ENCODE measurements at regions not wholly inside any gene's neighbourhood (a gene's known extent, or its start where the extent isn't known, plus 50 kb on each side); places are given as distances from the start of the nearest gene placed in this dataset.

DNA sequence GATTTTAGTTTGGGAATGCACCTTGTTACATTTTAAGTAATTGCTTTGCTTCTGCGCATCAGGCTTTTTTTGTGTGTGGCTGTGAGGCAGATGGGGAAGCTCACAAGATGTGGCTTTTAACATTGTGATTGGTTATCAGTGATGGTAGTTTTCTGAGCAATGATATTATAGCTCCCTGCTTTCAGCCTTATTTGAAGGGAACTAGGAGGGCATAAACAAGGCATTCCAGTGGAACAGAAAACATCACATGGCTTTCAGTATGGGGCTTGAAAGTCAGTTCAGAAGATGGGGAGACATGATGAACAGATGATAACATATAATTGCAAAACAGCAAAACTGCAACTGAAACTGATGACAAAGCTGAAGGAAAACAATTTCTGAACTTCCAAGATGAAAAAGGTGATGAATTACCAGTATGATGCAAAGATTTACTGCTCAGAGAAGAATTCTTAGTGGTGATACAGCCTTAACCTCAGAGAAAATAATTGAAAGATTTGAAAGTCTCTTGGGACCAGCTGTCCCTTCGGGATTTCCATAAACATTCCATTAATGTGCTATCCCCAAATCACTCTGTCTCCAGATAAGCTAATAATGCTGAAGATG lies 439.7 kb downstream of the RND3 start:
- Histone ChIP-seq H3K36me3 (ENCODE audit: low read depth, low read length) (no peaks in the 10 kb centered on the region), H3K27me3 (ENCODE audit: low read length) (no peaks in the 10 kb centered on the region), H3F3A (ENCODE audit: low read length, unreplicated experiment) (no peaks in the 10 kb centered on the region), H3K27ac (ENCODE audit: low read length) (no peak overlapping the region), H2AFZ (ENCODE audit: low read length) (no peak overlapping the region), H3K9me3 (ENCODE audit: low read length) (no peaks in the 10 kb centered on the region), H3K79me2 (ENCODE audit: low read length) (no peaks in the 10 kb centered on the region), H3K9ac (ENCODE audit: low read length) (no peak overlapping the region), H3K9me2 (replicated peaks; ENCODE audit: low read length) (0 out of 2 replicates have a peak, but pooled peaks cover under 1% of the 10 kb centered on the region), H3K4me2 (ENCODE audit: low read length) (no peak overlapping the region), H4K20me1 (ENCODE audit: low read length) (no peaks in the 10 kb centered on the region), H3K4me3 (ENCODE audit: low read length) (no peak overlapping the region), H3K4me1 (ENCODE audit: insufficient read depth, low read length) (peaks cover 47% of the 10 kb centered on the region)
- ChIA-PET POLR2A (ENCODE audit: unreplicated experiment) (interaction anchor here (0.6 kb wide), 1 partner anchor 11 kb away, joined by 5 read pairs; no protein-coding TSS in a partner anchor), CTCF (no interaction called here)
- DNase-seq = no peak
- no peak for ATAC-seq
- TF ChIP-seq, protein P1, sequence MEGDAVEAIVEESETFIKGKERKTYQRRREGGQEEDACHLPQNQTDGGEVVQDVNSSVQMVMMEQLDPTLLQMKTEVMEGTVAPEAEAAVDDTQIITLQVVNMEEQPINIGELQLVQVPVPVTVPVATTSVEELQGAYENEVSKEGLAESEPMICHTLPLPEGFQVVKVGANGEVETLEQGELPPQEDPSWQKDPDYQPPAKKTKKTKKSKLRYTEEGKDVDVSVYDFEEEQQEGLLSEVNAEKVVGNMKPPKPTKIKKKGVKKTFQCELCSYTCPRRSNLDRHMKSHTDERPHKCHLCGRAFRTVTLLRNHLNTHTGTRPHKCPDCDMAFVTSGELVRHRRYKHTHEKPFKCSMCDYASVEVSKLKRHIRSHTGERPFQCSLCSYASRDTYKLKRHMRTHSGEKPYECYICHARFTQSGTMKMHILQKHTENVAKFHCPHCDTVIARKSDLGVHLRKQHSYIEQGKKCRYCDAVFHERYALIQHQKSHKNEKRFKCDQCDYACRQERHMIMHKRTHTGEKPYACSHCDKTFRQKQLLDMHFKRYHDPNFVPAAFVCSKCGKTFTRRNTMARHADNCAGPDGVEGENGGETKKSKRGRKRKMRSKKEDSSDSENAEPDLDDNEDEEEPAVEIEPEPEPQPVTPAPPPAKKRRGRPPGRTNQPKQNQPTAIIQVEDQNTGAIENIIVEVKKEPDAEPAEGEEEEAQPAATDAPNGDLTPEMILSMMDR (conservative IDR thresholded peaks at IDR 0.05; ENCODE audit: low read depth, low read length) = no peak
- no peak for TF ChIP-seq EZH2phosphoT487 (IDR thresholded peaks at IDR 0.05; ENCODE audit: borderline replicate concordance, low read length)
- TF ChIP-seq EZH2 (IDR thresholded peaks at IDR 0.05; ENCODE audit: low read length, unreplicated experiment) = no peak
- BruUV-seq (replicated peaks) = no TSS peak
- intact Hi-C loops (cut with micrococcal nuclease) = no loop called here

GRCh38 chr2:150046810-150047209 lies 440.7 kb downstream of the RND3 start:
- ATAC-seq = no peak
- H3K36me3 ChIP-seq (ENCODE audit: low read depth, low read length) = no peaks in the 10 kb centered on the region
- H3K4me2 ChIP-seq (ENCODE audit: low read length) = no peak overlapping the region
- no peak overlapping the region for H3K27ac ChIP-seq (ENCODE audit: low read length)
- no peak overlapping the region for H3K9ac ChIP-seq (ENCODE audit: low read length)
- POLR2A ChIA-PET (ENCODE audit: unreplicated experiment) = no interaction called here
- DNase-seq = no peak
- H3K27me3 ChIP-seq (ENCODE audit: low read length) = no peaks in the 10 kb centered on the region
- H3K4me3 ChIP-seq (ENCODE audit: low read length) = no peak overlapping the region
- H3K9me2 ChIP-seq (replicated peaks; ENCODE audit: low read length) = peaks cover 3% of the 10 kb centered on the region; the same call in 1 of the 2 replicates
- intact Hi-C loops (cut with micrococcal nuclease) = no loop called here
- no peak for TF ChIP-seq EZH2phosphoT487 (IDR thresholded peaks at IDR 0.05; ENCODE audit: borderline replicate concordance, low read length)
- TF ChIP-seq, protein P1 (conservative IDR thresholded peaks at IDR 0.05; ENCODE audit: low read depth, low read length) = no peak
- no peak for TF ChIP-seq EZH2 (IDR thresholded peaks at IDR 0.05; ENCODE audit: low read length, unreplicated experiment)
- CTCF ChIA-PET = no interaction called here
- no peaks in the 10 kb centered on the region for H3K79me2 ChIP-seq (ENCODE audit: low read length)
- H2AFZ ChIP-seq (ENCODE audit: low read length) = no peak overlapping the region; the same call in 1 of the 2 replicates
- peaks cover 49% of the 10 kb centered on the region for H3K4me1 ChIP-seq (ENCODE audit: insufficient read depth, low read length)
- H3F3A ChIP-seq (ENCODE audit: low read length, unreplicated experiment) = no peaks in the 10 kb centered on the region
- no TSS peak for BruUV-seq (replicated peaks)
- no peaks in the 10 kb centered on the region for H4K20me1 ChIP-seq (ENCODE audit: low read length)
- no peaks in the 10 kb centered on the region for H3K9me3 ChIP-seq (ENCODE audit: low read length)

GRCh38 chr2:150046211-150046610 lies 441.3 kb downstream of the RND3 start:
- intact Hi-C loops (cut with micrococcal nuclease) = no loop called here
- Histone ChIP-seq H3K79me2 (ENCODE audit: low read length) (no peaks in the 10 kb centered on the region), H3K27me3 (ENCODE audit: low read length) (no peaks in the 10 kb centered on the region), H3K4me1 (ENCODE audit: insufficient read depth, low read length) (peaks cover 50% of the 10 kb centered on the region), H3K36me3 (ENCODE audit: low read depth, low read length) (no peaks in the 10 kb centered on the region), H3K9me3 (ENCODE audit: low read length) (no peaks in the 10 kb centered on the region), H4K20me1 (ENCODE audit: low read length) (no peaks in the 10 kb centered on the region), H2AFZ (ENCODE audit: low read length) (peak overlapping the region; percentile 64), H3K9ac (ENCODE audit: low read length) (peak overlapping the region; percentile 6; the same call in 1 of the 2 replicates), H3F3A (ENCODE audit: low read length, unreplicated experiment) (no peaks in the 10 kb centered on the region), H3K27ac (ENCODE audit: low read length) (peak overlapping the region; percentile 50), H3K9me2 (replicated peaks; ENCODE audit: low read length) (peaks cover 3% of the 10 kb centered on the region; the same call in 1 of the 2 replicates), H3K4me3 (ENCODE audit: low read length) (no peak overlapping the region), H3K4me2 (ENCODE audit: low read length) (peak overlapping the region; percentile 66)
- TF ChIP-seq EZH2phosphoT487 (IDR thresholded peaks at IDR 0.05; ENCODE audit: borderline replicate concordance, low read length) (no peak), EZH2 (IDR thresholded peaks at IDR 0.05; ENCODE audit: low read length, unreplicated experiment) (no peak)
- TF ChIP-seq, protein P1 (conservative IDR thresholded peaks at IDR 0.05; ENCODE audit: low read depth, low read length) = no peak
- DNase-seq (peak; percentile 43), ATAC-seq (no peak; the same call in 1 of the 2 replicates)
- CTCF ChIA-PET = no interaction called here
- POLR2A ChIA-PET (ENCODE audit: unreplicated experiment) = interaction anchor here (0.6 kb wide), 1 partner anchor 109 kb away, joined by 3 read pairs; no protein-coding TSS in a partner anchor
- no TSS peak for BruUV-seq (replicated peaks)

Measured in PC-3 (cell line).